ENCODE measurements at regions not wholly inside any gene's neighbourhood (a gene's known extent, or its start where the extent isn't known, plus 50 kb on each side); places are given as distances from the start of the nearest gene placed in this dataset.
A peak's percentile ranks its signal among the peaks of the same experiment; 100 is the strongest.
"Not testable (repeated sequence)": the region's sequence is repeated elsewhere in the genome, so short reads cannot be mapped to it uniquely, and the experiment has no call there.

- H3K9me3 ChIP-seq (ENCODE audit: control insufficient read depth, insufficient read depth, low read length) = no peaks in the 10 kb centered on the region
- Mint-ChIP-seq H3K9me3 (no peaks in the 10 kb centered on the region), H3K4me3 (peak overlapping the region; percentile 77), H3K27ac (peak overlapping the region; percentile 69 to 86), H3K36me3 (no peaks in the 10 kb centered on the region), H3K27me3 (ENCODE audit: low read depth in 2 of 2) (no peaks in the 10 kb centered on the region), H3K4me1 (peaks cover 14 to 68% of the 10 kb centered on the region in 2 donors)
- no peaks in the 10 kb centered on the region for H3K36me3 ChIP-seq (ENCODE audit: control insufficient read depth, insufficient read depth, low read length)
- intact Hi-C loops (cut with micrococcal nuclease) = loop anchor here (1.0 to 10.0 kb wide), 2 partner anchors 8 to 232 kb away; no protein-coding TSS in a partner anchor
- ATAC-seq (peak; percentile 64 to 82 (median 75)), DNase-seq (peak; percentile 48 to 73)
- no peaks in the 10 kb centered on the region for H3K27me3 ChIP-seq (ENCODE audit: control insufficient read depth, insufficient read depth, low read length)
- 0% methylated on average over 5 of the region's 9 CpGs for WGBS (ENCODE audit: insufficient coverage)
- no peak for TF ChIP-seq CTCF (IDR thresholded peaks at IDR 0.05)
- H3K27ac ChIP-seq (ENCODE audit: low read length) = peak overlapping the region; percentile 96
- peaks cover 30% of the 10 kb centered on the region for H3K4me1 ChIP-seq (ENCODE audit: control insufficient read depth, insufficient read depth, low read length)
- H3K4me3 ChIP-seq (ENCODE audit: low read length) = peak overlapping the region; percentile 65
Observed at GRCh38 chr14:106737021-106737420, 1210.6 kb downstream of the TMEM121 start.

- peak overlapping the region; percentile 77 for H3K4me3 Mint-ChIP-seq
- ATAC-seq (no peak), DNase-seq (peak in 1 of 2 donors; percentile 51)
- Histone ChIP-seq H3K27ac (ENCODE audit: low read length) (peak overlapping the region; percentile 96), H3K27me3 (ENCODE audit: control insufficient read depth, insufficient read depth, low read length) (no peaks in the 10 kb centered on the region), H3K4me3 (ENCODE audit: low read length) (peak overlapping the region; percentile 65), H3K4me1 (ENCODE audit: control insufficient read depth, insufficient read depth, low read length) (peaks cover 30% of the 10 kb centered on the region), H3K9me3 (ENCODE audit: control insufficient read depth, insufficient read depth, low read length) (no peaks in the 10 kb centered on the region), H3K36me3 (ENCODE audit: control insufficient read depth, insufficient read depth, low read length) (no peaks in the 10 kb centered on the region)
- peak overlapping the region; percentile 69 to 86 for H3K27ac Mint-ChIP-seq
- H3K27me3 Mint-ChIP-seq (ENCODE audit: low read depth in 2 of 2) = no peaks in the 10 kb centered on the region
- H3K4me1 Mint-ChIP-seq = peaks cover 14 to 68% of the 10 kb centered on the region in 2 donors
- H3K36me3 Mint-ChIP-seq = no peaks in the 10 kb centered on the region
- WGBS (ENCODE audit: insufficient coverage) = 0% methylated on average over 1 of the region's 1 CpG
- no peaks in the 10 kb centered on the region for H3K9me3 Mint-ChIP-seq
- intact Hi-C loops (cut with micrococcal nuclease) = loop anchor here (2.0 to 10.0 kb wide), 2 partner anchors 77 to 233 kb away; no protein-coding TSS in a partner anchor
- peak; percentile 66 for TF ChIP-seq CTCF (IDR thresholded peaks at IDR 0.05)
Observed at GRCh38 chr14:106738075-106738474, 1211.7 kb downstream of the TMEM121 start.

- H3K4me1 Mint-ChIP-seq = peaks cover 14 to 68% of the 10 kb centered on the region in 2 donors
- not testable (repeated sequence) for H3K27me3 Mint-ChIP-seq (ENCODE audit: low read depth in 2 of 2); H3K27me3 ChIP-seq (ENCODE audit: control insufficient read depth, insufficient read depth, low read length); ATAC-seq; H3K9me3 Mint-ChIP-seq; H3K9me3 ChIP-seq (ENCODE audit: control insufficient read depth, insufficient read depth, low read length); H3K36me3 ChIP-seq (ENCODE audit: control insufficient read depth, insufficient read depth, low read length); H3K36me3 Mint-ChIP-seq; H3K4me3 Mint-ChIP-seq
- intact Hi-C loops (cut with micrococcal nuclease) = loop anchor here (2.0 to 10.0 kb wide), 2 partner anchors 78 to 234 kb away; no protein-coding TSS in a partner anchor
- H3K4me3 ChIP-seq (ENCODE audit: low read length) = peak overlapping the region; percentile 65
- H3K4me1 ChIP-seq (ENCODE audit: control insufficient read depth, insufficient read depth, low read length) = peaks cover 30% of the 10 kb centered on the region
- H3K27ac Mint-ChIP-seq = peak overlapping the region in 1 of 2 donors; percentile 69
- 16% methylated on average over 4 of the region's 9 CpGs for WGBS (ENCODE audit: insufficient coverage)
- peak overlapping the region; percentile 96 for H3K27ac ChIP-seq (ENCODE audit: low read length)
- DNase-seq = peak in 1 of 2 donors; percentile 22
Observed at GRCh38 chr14:106738598-106739258, 1212.3 kb downstream of the TMEM121 start.

GRCh38 chr14:106741086-106741827 is 1214.9 kb downstream of the TMEM121 start:
- Mint-ChIP-seq H3K4me1 (peaks cover 14 to 61% of the 10 kb centered on the region in 2 donors), H3K27ac (peak overlapping the region in 1 of 2 donors; percentile 83)
- ATAC-seq (peak; percentile 61 to 84 (median 77)), DNase-seq (peak; percentile 85 to 91)
- H3K36me3 ChIP-seq (ENCODE audit: control insufficient read depth, insufficient read depth, low read length); H3K27me3 Mint-ChIP-seq (ENCODE audit: low read depth in 2 of 2); H3K27me3 ChIP-seq (ENCODE audit: control insufficient read depth, insufficient read depth, low read length); intact Hi-C loops (cut with micrococcal nuclease); H3K4me3 Mint-ChIP-seq; H3K36me3 Mint-ChIP-seq; H3K9me3 Mint-ChIP-seq; H3K9me3 ChIP-seq (ENCODE audit: control insufficient read depth, insufficient read depth, low read length); H3K27ac ChIP-seq (ENCODE audit: low read length); H3K4me3 ChIP-seq (ENCODE audit: low read length): not testable (repeated sequence)
- peaks cover 30% of the 10 kb centered on the region for H3K4me1 ChIP-seq (ENCODE audit: control insufficient read depth, insufficient read depth, low read length)
- TF ChIP-seq CTCF (IDR thresholded peaks at IDR 0.05) = peak; percentile 96
- 37% methylated on average over 12 of the region's 16 CpGs for WGBS (ENCODE audit: insufficient coverage)

GRCh38 chr14:106745016-106745767 is 1218.8 kb downstream of the TMEM121 start:
- Mint-ChIP-seq H3K27ac (peak overlapping the region in 1 of 2 donors; percentile 69), H3K4me1 (peaks cover 0 to 43% of the 10 kb centered on the region in 2 donors), H3K4me3 (peak overlapping the region; percentile 31)
- H3K27me3 ChIP-seq (ENCODE audit: control insufficient read depth, insufficient read depth, low read length); H3K27me3 Mint-ChIP-seq (ENCODE audit: low read depth in 2 of 2); DNase-seq; H3K4me1 ChIP-seq (ENCODE audit: control insufficient read depth, insufficient read depth, low read length); H3K9me3 Mint-ChIP-seq; H3K4me3 ChIP-seq (ENCODE audit: low read length); H3K27ac ChIP-seq (ENCODE audit: low read length); H3K9me3 ChIP-seq (ENCODE audit: control insufficient read depth, insufficient read depth, low read length); H3K36me3 Mint-ChIP-seq; H3K36me3 ChIP-seq (ENCODE audit: control insufficient read depth, insufficient read depth, low read length); intact Hi-C loops (cut with micrococcal nuclease): not testable (repeated sequence)
- 0% methylated on average over 7 of the region's 15 CpGs for WGBS (ENCODE audit: insufficient coverage)
- peak; percentile 66 to 80 (median 73) for ATAC-seq

Data from natural killer cell (primary cell).